ENCODE measurements at regions not wholly inside any gene's neighbourhood (a gene's known extent, or its start where the extent isn't known, plus 50 kb on each side); places are given as distances from the start of the nearest gene placed in this dataset.

GRCh38 chr14:76603713-76604112, 157.6 kb upstream of the VASH1 start:
- no peak for TF ChIP-seq EZH2phosphoT487 (IDR thresholded peaks at IDR 0.05; ENCODE audit: borderline replicate concordance, low read length)
- TF ChIP-seq CTCF (IDR thresholded peaks at IDR 0.05; ENCODE audit: low read depth, low read length, poor library complexity, severe bottlenecking) = no peak
- H3K4me2 ChIP-seq (ENCODE audit: low read length) = no peak overlapping the region
- H4K20me1 ChIP-seq (ENCODE audit: control insufficient read depth, insufficient read depth, low read depth, low read length) = no peaks in the 10 kb centered on the region
- no peaks in the 10 kb centered on the region for H3K9me3 ChIP-seq (ENCODE audit: control insufficient read depth, insufficient read depth, low read length)
- H3K79me2 ChIP-seq (ENCODE audit: control insufficient read depth, low read length) = no peaks in the 10 kb centered on the region
- H3K27ac ChIP-seq (ENCODE audit: low read depth, low read length) = no peak overlapping the region
- no peaks in the 10 kb centered on the region for H3K9me2 ChIP-seq (replicated peaks; ENCODE audit: control insufficient read depth, low read length)
- no peaks in the 10 kb centered on the region for H3K36me3 ChIP-seq (ENCODE audit: control insufficient read depth, low read length)
- H3K4me3 ChIP-seq (ENCODE audit: low read length) = no peak overlapping the region
- H3K27me3 ChIP-seq (ENCODE audit: control insufficient read depth, low read length) = peaks cover 4% of the 10 kb centered on the region; the same call in 1 of the 2 replicates
- no peaks in the 10 kb centered on the region for H3K4me1 ChIP-seq (ENCODE audit: control insufficient read depth, low read length)
- H3F3A ChIP-seq (ENCODE audit: control insufficient read depth, insufficient read depth) = no peaks in the 10 kb centered on the region

- no peak for TF ChIP-seq EZH2phosphoT487 (IDR thresholded peaks at IDR 0.05; ENCODE audit: borderline replicate concordance, low read length)
- no peak for TF ChIP-seq CTCF (IDR thresholded peaks at IDR 0.05; ENCODE audit: low read depth, low read length, poor library complexity, severe bottlenecking)
- Histone ChIP-seq H3K9me2 (replicated peaks; ENCODE audit: control insufficient read depth, low read length) (no peaks in the 10 kb centered on the region), H4K20me1 (ENCODE audit: control insufficient read depth, insufficient read depth, low read depth, low read length) (no peaks in the 10 kb centered on the region), H3K4me3 (ENCODE audit: low read length) (no peak overlapping the region), H3F3A (ENCODE audit: control insufficient read depth, insufficient read depth) (no peaks in the 10 kb centered on the region), H3K36me3 (ENCODE audit: control insufficient read depth, low read length) (no peaks in the 10 kb centered on the region), H3K4me2 (ENCODE audit: low read length) (no peak overlapping the region), H3K27me3 (ENCODE audit: control insufficient read depth, low read length) (no peaks in the 10 kb centered on the region), H3K27ac (ENCODE audit: low read depth, low read length) (no peak overlapping the region), H3K9me3 (ENCODE audit: control insufficient read depth, insufficient read depth, low read length) (no peaks in the 10 kb centered on the region), H3K4me1 (ENCODE audit: control insufficient read depth, low read length) (no peaks in the 10 kb centered on the region), H3K79me2 (ENCODE audit: control insufficient read depth, low read length) (no peaks in the 10 kb centered on the region)
Observed at GRCh38 chr14:76607510-76607909, 153.8 kb upstream of the VASH1 start.

GRCh38 chr14:76612654-76613053, 148.6 kb upstream of the VASH1 start:
- Histone ChIP-seq H3K4me1 (ENCODE audit: control insufficient read depth, low read length) (no peaks in the 10 kb centered on the region), H3K9me2 (replicated peaks; ENCODE audit: control insufficient read depth, low read length) (no peaks in the 10 kb centered on the region), H3K36me3 (ENCODE audit: control insufficient read depth, low read length) (no peaks in the 10 kb centered on the region), H4K20me1 (ENCODE audit: control insufficient read depth, insufficient read depth, low read depth, low read length) (no peaks in the 10 kb centered on the region), H3F3A (ENCODE audit: control insufficient read depth, insufficient read depth) (no peaks in the 10 kb centered on the region), H3K4me2 (ENCODE audit: low read length) (no peak overlapping the region), H3K27ac (ENCODE audit: low read depth, low read length) (no peak overlapping the region), H3K27me3 (ENCODE audit: control insufficient read depth, low read length) (no peaks in the 10 kb centered on the region), H3K79me2 (ENCODE audit: control insufficient read depth, low read length) (no peaks in the 10 kb centered on the region), H3K9me3 (ENCODE audit: control insufficient read depth, insufficient read depth, low read length) (no peaks in the 10 kb centered on the region), H3K4me3 (ENCODE audit: low read length) (no peak overlapping the region)
- TF ChIP-seq CTCF (IDR thresholded peaks at IDR 0.05; ENCODE audit: low read depth, low read length, poor library complexity, severe bottlenecking) (no peak), EZH2phosphoT487 (IDR thresholded peaks at IDR 0.05; ENCODE audit: borderline replicate concordance, low read length) (no peak)

- Histone ChIP-seq H3K9me3 (ENCODE audit: control insufficient read depth, insufficient read depth, low read length) (peaks cover 4% of the 10 kb centered on the region; the same call in 1 of the 2 replicates), H3K36me3 (ENCODE audit: control insufficient read depth, low read length) (no peaks in the 10 kb centered on the region), H4K20me1 (ENCODE audit: control insufficient read depth, insufficient read depth, low read depth, low read length) (no peaks in the 10 kb centered on the region), H3K27me3 (ENCODE audit: control insufficient read depth, low read length) (no peaks in the 10 kb centered on the region), H3K4me2 (ENCODE audit: low read length) (no peak overlapping the region), H3K4me1 (ENCODE audit: control insufficient read depth, low read length) (no peaks in the 10 kb centered on the region), H3K27ac (ENCODE audit: low read depth, low read length) (no peak overlapping the region), H3K9me2 (replicated peaks; ENCODE audit: control insufficient read depth, low read length) (no peaks in the 10 kb centered on the region), H3F3A (ENCODE audit: control insufficient read depth, insufficient read depth) (no peaks in the 10 kb centered on the region), H3K4me3 (ENCODE audit: low read length) (no peak overlapping the region), H3K79me2 (ENCODE audit: control insufficient read depth, low read length) (no peaks in the 10 kb centered on the region)
- no peak for TF ChIP-seq EZH2phosphoT487 (IDR thresholded peaks at IDR 0.05; ENCODE audit: borderline replicate concordance, low read length)
- no peak for TF ChIP-seq CTCF (IDR thresholded peaks at IDR 0.05; ENCODE audit: low read depth, low read length, poor library complexity, severe bottlenecking)
Observed at GRCh38 chr14:76613616-76614015, 147.7 kb upstream of the VASH1 start.
